H9 (cell line): ENCODE measurements at regions not wholly inside any gene's neighbourhood (a gene's known extent, or its start where the extent isn't known, plus 50 kb on each side); places are given as distances from the start of the nearest gene placed in this dataset.

Source experiments
- DNase-seq: peaks from one replicate; pipeline ENCODE4 v3.0.0-alpha.2; 2017
- H2AFZ ChIP-seq: one replicate; pipeline ENCODE4 v1.6.1; 2013; ENCODE audit warnings: mild to moderate bottlenecking, low read length, control low read depth, moderate library complexity
- H2AK5ac ChIP-seq: 2 replicates; pipeline ENCODE4 v1.6.1; 2013; ENCODE audit warnings: low read length, control low read depth, mixed read lengths; ENCODE audit not compliant: insufficient read length
- H2BK120ac ChIP-seq: one replicate; pipeline ENCODE4 v1.6.1; 2013; ENCODE audit warnings: low read depth, mild to moderate bottlenecking, low read length, control low read depth, inconsistent platforms; ENCODE audit not compliant: poor library complexity, severe bottlenecking
- H2BK12ac ChIP-seq: 2 replicates; pipeline ENCODE4 v1.6.1; 2013; ENCODE audit warnings: low read length, control low read depth, mixed read lengths, low read depth; ENCODE audit not compliant: insufficient read length
- H2BK15ac ChIP-seq: 2 replicates; pipeline ENCODE4 v1.6.1; 2013; ENCODE audit warnings: low read depth, low read length, control low read depth
- H2BK20ac ChIP-seq: one replicate; pipeline ENCODE4 v1.6.1; 2013; ENCODE audit warnings: low read depth, mild to moderate bottlenecking, low read length, control low read depth, inconsistent platforms; ENCODE audit not compliant: poor library complexity, severe bottlenecking
- H2BK5ac ChIP-seq: 2 replicates; pipeline ENCODE4 v1.6.1; 2013; ENCODE audit warnings: low read length, control low read depth, mixed read lengths; ENCODE audit not compliant: insufficient read length
- H3K14ac ChIP-seq: 2 replicates; pipeline ENCODE4 v1.6.1; 2013; ENCODE audit warnings: low read length, control low read depth; ENCODE audit not compliant: insufficient read depth
- H3K18ac ChIP-seq: 2 replicates; pipeline ENCODE4 v1.6.1; 2013; ENCODE audit warnings: low read depth, mild to moderate bottlenecking, mixed read lengths, low read length, control low read depth; ENCODE audit not compliant: insufficient read length
- H3K23ac ChIP-seq: 2 replicates; pipeline ENCODE4 v1.6.1; 2013; ENCODE audit warnings: low read length, control low read depth, mixed read lengths, low read depth; ENCODE audit not compliant: insufficient read length
- H3K23me2 ChIP-seq: 2 replicates; pipeline ENCODE4 v1.6.1; 2013; ENCODE audit warnings: low read depth, mild to moderate bottlenecking, mixed read lengths, low read length, control low read depth; ENCODE audit not compliant: insufficient read length, poor library complexity, severe bottlenecking
- H3K27ac ChIP-seq: 2 replicates; pipeline ENCODE4 v1.5.1; 2013; ENCODE audit warnings: low read length, control low read depth, mixed read lengths, low read depth; ENCODE audit not compliant: insufficient read length
- H3K27me3 ChIP-seq: 2 replicates; pipeline ENCODE4 v1.6.1; 2013; ENCODE audit warnings: low read length, control low read depth, inconsistent platforms; ENCODE audit not compliant: insufficient read depth
- H3K4ac ChIP-seq: 2 replicates; pipeline ENCODE4 v1.6.1; 2013; ENCODE audit warnings: low read depth, mild to moderate bottlenecking, control low read depth, inconsistent platforms, low read length, moderate library complexity
- H3K4me1 ChIP-seq: 2 replicates; pipeline ENCODE4 v1.6.1; 2013; ENCODE audit warnings: low read length, control low read depth, inconsistent platforms; ENCODE audit not compliant: insufficient read depth
- H3K4me2 ChIP-seq: 2 replicates; pipeline ENCODE4 v1.6.1; 2013; ENCODE audit warnings: low read length, control low read depth, mixed read lengths; ENCODE audit not compliant: insufficient read length, insufficient read depth
- H3K56ac ChIP-seq: 2 replicates; pipeline ENCODE4 v1.6.1; 2013; ENCODE audit warnings: low read depth, mild to moderate bottlenecking, mixed read lengths, low read length, control low read depth; ENCODE audit not compliant: insufficient read length
- H3K79me1 ChIP-seq: 2 replicates; pipeline ENCODE4 v1.6.1; 2013; ENCODE audit warnings: low read depth, mild to moderate bottlenecking, moderate library complexity, low read length, control low read depth, inconsistent platforms; ENCODE audit not compliant: insufficient read depth, poor library complexity, severe bottlenecking
- H3K79me2 ChIP-seq: 2 replicates; pipeline ENCODE4 v1.6.1; 2013; ENCODE audit warnings: low read length, control low read depth, inconsistent platforms; ENCODE audit not compliant: insufficient read depth
- H3K9ac ChIP-seq: 2 replicates; pipeline ENCODE4 v1.6.1; 2013; ENCODE audit warnings: low read length, control low read depth, mixed read lengths; ENCODE audit not compliant: insufficient read length; ENCODE audit errors: extremely low read depth
- H3K9me3 ChIP-seq: one replicate; pipeline ENCODE4 v1.6.1; 2013; ENCODE audit warnings: low read depth, low read length, inconsistent platforms; ENCODE audit not compliant: control insufficient read depth
- H3T11ph ChIP-seq: one replicate; pipeline ENCODE4 v1.6.1; 2013; ENCODE audit warnings: mild to moderate bottlenecking, low read length, control low read depth, inconsistent platforms
- H4K20me1 ChIP-seq: one replicate; pipeline ENCODE4 v1.6.1; 2013; ENCODE audit not compliant: control insufficient read depth, insufficient read length, insufficient read depth
- H4K5ac ChIP-seq: 2 replicates; pipeline ENCODE4 v1.6.1; 2013; ENCODE audit warnings: low read depth, mild to moderate bottlenecking, mixed read lengths, low read length, control low read depth; ENCODE audit not compliant: insufficient read length
- H4K8ac ChIP-seq: replicated peaks from 2 replicates; pipeline ENCODE4 v1.6.1; 2013; ENCODE audit warnings: low read length, control low read depth, mixed read lengths, low read depth; ENCODE audit not compliant: insufficient read length
- H4K91ac ChIP-seq: 2 replicates; pipeline ENCODE4 v1.6.1; 2013; ENCODE audit warnings: low read depth, mild to moderate bottlenecking, moderate library complexity, mixed read lengths, low read length, control low read depth; ENCODE audit not compliant: insufficient read length
- H3K27ac Mint-ChIP-seq, 3 experiments: 2 replicates in 2 of 3; 3 replicates in 1 of 3; pipeline ENCODE4 v1.8.0; 2020 to 2021; ENCODE audit warnings: mixed read lengths in 3 of 3, mild to moderate bottlenecking in 1 of 3, moderate library complexity in 1 of 3
- H3K27me3 Mint-ChIP-seq: 2 replicates; pipeline ENCODE4 v1.8.0; 2021; ENCODE audit warnings: low read depth, mild to moderate bottlenecking, moderate library complexity, mixed read lengths
- H3K36me3 Mint-ChIP-seq, 3 experiments: 2 replicates in 2 of 3; 3 replicates in 1 of 3; pipeline ENCODE4 v1.8.0; 2020 to 2021; ENCODE audit warnings: low read depth in 3 of 3, mixed read lengths in 3 of 3; ENCODE audit not compliant: insufficient read depth in 1 of 3
- H3K4me1 Mint-ChIP-seq, 2 experiments: 2 replicates each; pipeline ENCODE4 v1.8.0; 2020; ENCODE audit warnings: mixed read lengths in 2 of 2
- H3K4me3 Mint-ChIP-seq, 2 experiments: 2 replicates in 1 of 2; 3 replicates in 1 of 2; pipeline ENCODE4 v1.8.0; 2020 to 2021; ENCODE audit warnings: mild to moderate bottlenecking in 2 of 2, mixed read lengths in 2 of 2, moderate library complexity in 1 of 2
- H3K9me3 Mint-ChIP-seq, 2 experiments: 2 replicates in 1 of 2; 3 replicates in 1 of 2; pipeline ENCODE4 v1.8.0; 2020; ENCODE audit warnings: mild to moderate bottlenecking in 2 of 2, mixed read lengths in 2 of 2, moderate library complexity in 1 of 2
- CTCF ChIP-seq: fragments of 200-600 bp; sonication (generic); conservative IDR thresholded peaks from 3 replicates; pipeline ENCODE4 v1.8.0; 2021; ENCODE audit warnings: antibody characterized with exemption, mild to moderate bottlenecking
- WGBS: extraction: QIAGEN DNeasy Blood & Tissue Kit; methylation state at CpG from one replicate; pipeline ENCODE4 v1.1.7; 2013; ENCODE audit warnings: missing lambda C conversion rate, low lambda C conversion rate, mixed read lengths; ENCODE audit not compliant: insufficient read length; ENCODE audit errors: extremely low coverage; 5-methylcytosine and 5-hydroxymethylcytosine counted together

GRCh38 chr7:156430109-156430508 is 210.5 kb upstream of the RNF32 start:
- Histone ChIP-seq H3K9me3 (no peaks in the 10 kb centered on the region), H2AK5ac (no peak overlapping the region), H3K9ac (no peak overlapping the region), H4K91ac (no peak overlapping the region), H3K18ac (no peak overlapping the region), H2BK5ac (no peak overlapping the region), H2BK12ac (no peak overlapping the region), H2BK120ac (no peak overlapping the region), H3K23me2 (no peaks in the 10 kb centered on the region), H4K20me1 (no peaks in the 10 kb centered on the region), H3K79me1 (no peaks in the 10 kb centered on the region), H3K4ac (no peak overlapping the region; the same call in 1 of the 2 replicates), H3K23ac (no peak overlapping the region), H3K14ac (no peak overlapping the region), H3K4me1 (no peaks in the 10 kb centered on the region), H3K27ac (no peak overlapping the region), H3K79me2 (no peaks in the 10 kb centered on the region), H4K8ac (no peak overlapping the region), H2BK20ac (no peak overlapping the region), H2AFZ (no peak overlapping the region), H3K27me3 (no peaks in the 10 kb centered on the region), H3K56ac (no peak overlapping the region), H2BK15ac (no peak overlapping the region), H4K5ac (no peak overlapping the region), H3T11ph (no peak overlapping the region), H3K4me2 (no peak overlapping the region)
- H3K4me1 Mint-ChIP-seq: no peaks in the 10 kb centered on the region
- H3K27ac Mint-ChIP-seq: no peak overlapping the region
- H3K9me3 Mint-ChIP-seq: peaks cover 0 to 4% of the 10 kb centered on the region in 2 experiments; a peak in 2 of 5 replicates
- no peak for DNase-seq
- H3K36me3 Mint-ChIP-seq: no peaks in the 10 kb centered on the region; a peak in 1 of 7 replicates
- WGBS: no CpG with 5 or more reads among the region's 7 CpGs
- H3K4me3 Mint-ChIP-seq: no peak overlapping the region
- no peak for TF ChIP-seq CTCF
- peaks cover 2% of the 10 kb centered on the region for H3K27me3 Mint-ChIP-seq
